ENCODE measurements at regions not wholly inside any gene's neighbourhood (a gene's known extent, or its start where the extent isn't known, plus 50 kb on each side); places are given as distances from the start of the nearest gene placed in this dataset.

- no peak overlapping the region for H3K56ac ChIP-seq (ENCODE audit: insufficient read length, low read depth, low read length)
- no peak overlapping the region for H3K4me3 Mint-ChIP-seq
- H3K9ac ChIP-seq (ENCODE audit: extremely low read depth, insufficient read length, low read length), result no peak overlapping the region
- H3K4me1 ChIP-seq (ENCODE audit: insufficient read depth, low read length), result peaks cover 10% of the 10 kb centered on the region; the same call in 1 of the 2 replicates
- H4K8ac ChIP-seq (replicated peaks; ENCODE audit: insufficient read length, low read depth, low read length), result no peak overlapping the region
- TF ChIP-seq, protein P1, sequence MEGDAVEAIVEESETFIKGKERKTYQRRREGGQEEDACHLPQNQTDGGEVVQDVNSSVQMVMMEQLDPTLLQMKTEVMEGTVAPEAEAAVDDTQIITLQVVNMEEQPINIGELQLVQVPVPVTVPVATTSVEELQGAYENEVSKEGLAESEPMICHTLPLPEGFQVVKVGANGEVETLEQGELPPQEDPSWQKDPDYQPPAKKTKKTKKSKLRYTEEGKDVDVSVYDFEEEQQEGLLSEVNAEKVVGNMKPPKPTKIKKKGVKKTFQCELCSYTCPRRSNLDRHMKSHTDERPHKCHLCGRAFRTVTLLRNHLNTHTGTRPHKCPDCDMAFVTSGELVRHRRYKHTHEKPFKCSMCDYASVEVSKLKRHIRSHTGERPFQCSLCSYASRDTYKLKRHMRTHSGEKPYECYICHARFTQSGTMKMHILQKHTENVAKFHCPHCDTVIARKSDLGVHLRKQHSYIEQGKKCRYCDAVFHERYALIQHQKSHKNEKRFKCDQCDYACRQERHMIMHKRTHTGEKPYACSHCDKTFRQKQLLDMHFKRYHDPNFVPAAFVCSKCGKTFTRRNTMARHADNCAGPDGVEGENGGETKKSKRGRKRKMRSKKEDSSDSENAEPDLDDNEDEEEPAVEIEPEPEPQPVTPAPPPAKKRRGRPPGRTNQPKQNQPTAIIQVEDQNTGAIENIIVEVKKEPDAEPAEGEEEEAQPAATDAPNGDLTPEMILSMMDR (conservative IDR thresholded peaks at IDR 0.05), result no peak
- no peak overlapping the region for H2AFZ ChIP-seq (ENCODE audit: low read length)
- no peak overlapping the region for H3K27ac Mint-ChIP-seq
- no peak overlapping the region for H2BK15ac ChIP-seq (ENCODE audit: low read depth, low read length)
- no peak overlapping the region for H3K14ac ChIP-seq (ENCODE audit: insufficient read depth, low read length)
- no peak overlapping the region for H4K91ac ChIP-seq (ENCODE audit: insufficient read length, low read depth, low read length)
- peaks cover 4 to 8% (median 6%) of the 10 kb centered on the region in 3 experiments for H3K36me3 Mint-ChIP-seq (ENCODE audit: insufficient read depth in 1 of 3, low read depth in 3 of 3)
- no peak overlapping the region for H2BK5ac ChIP-seq (ENCODE audit: insufficient read length, low read length)
- H3K27ac ChIP-seq (ENCODE audit: insufficient read length, low read depth, low read length), result no peak overlapping the region
- H3K79me2 ChIP-seq (ENCODE audit: insufficient read depth, low read length), result no peaks in the 10 kb centered on the region
- no peaks in the 10 kb centered on the region for H3K9me3 ChIP-seq (ENCODE audit: control insufficient read depth, low read depth, low read length)
- no peak overlapping the region for H3K4me2 ChIP-seq (ENCODE audit: insufficient read depth, insufficient read length, low read length)
- peaks cover 8 to 9% of the 10 kb centered on the region in 2 experiments for H3K9me3 Mint-ChIP-seq
- H3T11ph ChIP-seq (ENCODE audit: low read length), result no peak overlapping the region
- H3K27me3 ChIP-seq (ENCODE audit: insufficient read depth, low read length), result no peaks in the 10 kb centered on the region
- H3K4ac ChIP-seq (ENCODE audit: low read depth, low read length), result no peak overlapping the region
- DNase-seq, result no peak
- H3K4me1 Mint-ChIP-seq, result peaks cover 35 to 40% of the 10 kb centered on the region in 2 experiments
- no peaks in the 10 kb centered on the region for H4K20me1 ChIP-seq (ENCODE audit: control insufficient read depth, insufficient read depth, insufficient read length)
- H3K79me1 ChIP-seq (ENCODE audit: insufficient read depth, low read depth, low read length, poor library complexity, severe bottlenecking), result no peaks in the 10 kb centered on the region
- WGBS (ENCODE audit: extremely low coverage, insufficient read length, low lambda C conversion rate), result no CpG with 5 or more reads among the region's 2 CpGs
- no peak overlapping the region for H2BK120ac ChIP-seq (ENCODE audit: low read depth, low read length, poor library complexity, severe bottlenecking)
- no peaks in the 10 kb centered on the region for H3K23me2 ChIP-seq (ENCODE audit: insufficient read length, low read depth, low read length, poor library complexity, severe bottlenecking)
- no peak overlapping the region for H2AK5ac ChIP-seq (ENCODE audit: insufficient read length, low read length)
- H3K27me3 Mint-ChIP-seq (ENCODE audit: low read depth), result peaks cover 2% of the 10 kb centered on the region; the same call in 1 of the 2 replicates
- H2BK12ac ChIP-seq (ENCODE audit: insufficient read length, low read depth, low read length), result no peak overlapping the region
- no peak overlapping the region for H3K23ac ChIP-seq (ENCODE audit: insufficient read length, low read depth, low read length)
- no peak overlapping the region for H2BK20ac ChIP-seq (ENCODE audit: low read depth, low read length, poor library complexity, severe bottlenecking)
- H3K18ac ChIP-seq (ENCODE audit: insufficient read length, low read depth, low read length), result no peak overlapping the region
- no peak overlapping the region for H4K5ac ChIP-seq (ENCODE audit: insufficient read length, low read depth, low read length)
These were observed 318.5 kb downstream of the ZNF621 start for GRCh38 chr3:40843208-40843624.

All from H9 (cell line).